HS-27A (cell line): ENCODE measurements at regions not wholly inside any gene's neighbourhood (a gene's known extent, or its start where the extent isn't known, plus 50 kb on each side); places are given as distances from the start of the nearest gene placed in this dataset.
"Not testable (repeated sequence)": the region's sequence is repeated elsewhere in the genome, so short reads cannot be mapped to it uniquely, and the experiment has no call there.

Source experiments
- DNase-seq: peaks from one replicate; pipeline ENCODE4 v3.0.0-alpha.2; 2012; ENCODE audit warnings: low read depth, missing footprints

GRCh38 chr16:73399997-73400396 lies 352.1 kb upstream of the ZFHX3 start:
- no peak for DNase-seq

GRCh38 chr16:73399486-73399885 lies 351.6 kb upstream of the ZFHX3 start:
- no peak for DNase-seq

DNA sequence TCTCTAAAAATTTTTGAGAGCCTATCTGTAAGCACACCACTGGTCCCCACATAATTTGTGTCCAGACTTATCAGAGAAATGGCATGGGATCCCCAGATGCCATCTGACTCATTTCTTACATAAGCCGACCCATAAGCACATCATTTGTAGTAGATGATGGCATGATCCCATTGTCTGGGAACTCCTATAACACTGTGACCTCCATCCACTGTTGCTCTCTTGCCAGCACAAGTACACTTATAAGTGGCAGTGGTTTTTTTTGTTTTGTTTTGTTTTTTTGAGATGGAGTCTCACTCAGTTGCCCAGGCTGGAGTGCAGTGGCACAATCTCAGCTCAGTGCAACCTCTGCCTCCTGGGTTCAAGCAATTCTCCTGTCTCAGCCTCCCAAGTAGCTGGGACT lies 350.7 kb upstream of the ZFHX3 start:
- not testable (repeated sequence) for DNase-seq

GRCh38 chr16:73396556-73396955 lies 348.6 kb upstream of the ZFHX3 start:
- DNase-seq: no peak

GRCh38 chr16:73390936-73391335 lies 343.0 kb upstream of the ZFHX3 start:
- DNase-seq: peak; percentile 66

DNA sequence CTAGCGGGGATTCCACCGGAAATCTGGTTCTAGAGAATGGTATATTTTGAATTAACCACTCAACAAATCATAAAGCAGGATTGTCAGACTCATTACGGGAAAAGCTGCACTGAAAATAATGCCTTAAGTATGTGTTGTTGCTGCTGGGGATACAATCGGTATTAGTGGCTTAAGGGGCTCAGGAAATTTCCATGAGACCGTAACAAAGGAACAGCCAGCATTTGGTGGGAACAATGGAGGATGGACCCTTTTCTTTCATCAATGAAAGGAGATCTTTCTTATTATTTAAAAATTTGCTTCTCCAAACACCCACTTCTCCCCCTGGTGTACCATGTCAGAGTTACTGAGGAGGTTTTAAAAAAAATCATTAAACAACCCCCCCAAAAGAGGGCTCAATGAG lies 342.6 kb upstream of the ZFHX3 start:
- DNase-seq: no peak

- no peak for DNase-seq
Observed at GRCh38 chr16:73389085-73389484, 341.2 kb upstream of the ZFHX3 start.

DNA sequence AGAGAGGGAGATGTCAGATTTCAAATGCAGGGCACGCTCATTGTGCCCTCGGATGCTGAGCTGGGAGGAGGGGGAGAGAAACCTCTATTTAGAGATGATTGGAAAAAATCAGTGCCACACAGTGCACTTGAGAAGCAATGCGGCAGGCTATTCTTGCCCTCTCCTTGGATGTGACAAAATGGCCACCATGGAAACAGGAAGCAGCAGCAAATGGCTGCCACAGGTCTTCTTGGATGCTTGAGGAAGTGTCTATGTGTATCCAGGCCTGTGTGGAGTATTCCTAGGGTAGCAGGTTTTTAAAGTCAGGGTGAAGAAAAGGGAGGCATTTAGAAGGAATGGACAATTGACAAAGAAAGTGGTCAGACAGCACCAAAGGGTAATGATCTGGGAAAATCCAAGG lies 340.1 kb upstream of the ZFHX3 start:
- DNase-seq: no peak

DNA sequence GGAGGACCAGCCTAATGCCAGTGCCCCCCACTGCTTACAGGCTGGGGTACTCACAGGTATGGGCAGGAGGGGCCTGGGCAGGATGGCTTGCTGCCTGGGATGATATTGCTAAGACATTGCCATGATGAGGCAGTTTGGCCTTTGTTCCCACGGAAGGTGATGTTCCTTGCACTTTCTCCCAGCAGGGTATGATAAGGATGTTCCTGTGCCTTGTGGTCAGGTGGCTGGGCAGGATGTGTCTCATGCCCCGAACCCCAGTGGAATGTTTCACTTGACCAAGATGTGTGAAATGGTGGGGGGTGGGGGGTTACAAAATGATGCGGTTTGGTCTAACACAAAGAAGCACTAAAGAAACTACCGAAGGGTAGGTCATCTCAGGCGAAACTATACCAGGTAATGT lies 337.8 kb upstream of the ZFHX3 start:
- no peak for DNase-seq

- no peak for DNase-seq
Observed at GRCh38 chr16:73384506-73385089, 336.7 kb upstream of the ZFHX3 start.

GRCh38 chr16:73383988-73384365 lies 336.0 kb upstream of the ZFHX3 start:
- no peak for DNase-seq

GRCh38 chr16:73383195-73383987 lies 335.5 kb upstream of the ZFHX3 start:
- DNase-seq: no peak

- no peak for DNase-seq
Observed at GRCh38 chr16:73378471-73378870, 330.5 kb upstream of the ZFHX3 start.

DNA sequence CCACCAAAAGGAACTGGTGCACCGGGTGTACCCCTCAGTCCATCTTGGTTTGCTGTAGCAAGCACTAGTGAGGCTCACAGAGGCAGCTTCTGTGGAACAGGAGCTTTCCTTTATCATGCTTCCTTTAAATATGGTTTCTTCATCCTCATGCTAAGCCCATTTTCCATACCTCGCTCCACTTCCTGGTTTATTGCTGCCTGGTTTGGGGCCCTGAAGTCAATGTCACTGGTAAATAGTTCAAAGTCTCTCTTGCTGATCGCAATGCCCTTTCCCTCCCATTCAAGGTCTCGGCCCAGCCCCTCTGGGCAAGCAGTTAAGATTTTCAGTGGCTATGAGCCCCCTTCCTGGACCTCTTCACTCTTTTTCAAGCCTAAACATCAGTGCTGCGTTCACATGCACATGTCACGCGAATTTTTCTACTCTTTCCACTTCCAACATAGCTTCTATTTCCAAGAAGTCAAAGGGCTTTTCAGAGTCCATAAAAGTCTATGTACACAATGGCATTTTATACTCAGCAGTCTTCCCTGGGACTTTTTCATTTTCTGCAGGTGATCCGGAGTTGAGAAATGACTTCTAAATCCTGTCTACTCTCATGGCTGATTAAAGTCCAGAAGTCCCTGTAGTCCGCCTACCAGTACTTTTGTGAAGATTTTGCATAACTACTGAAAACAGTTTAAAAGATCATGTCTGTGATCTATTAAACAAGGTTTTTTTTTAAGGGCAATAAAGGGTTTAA lies 323.8 kb upstream of the ZFHX3 start:
- no peak for DNase-seq

GRCh38 chr16:73369851-73370250 lies 321.9 kb upstream of the ZFHX3 start:
- DNase-seq: no peak

- no peak for DNase-seq
Observed at GRCh38 chr16:73368715-73369114, 320.8 kb upstream of the ZFHX3 start.

- peak; percentile 19 for DNase-seq
Observed at GRCh38 chr16:73365016-73365551, 317.2 kb upstream of the ZFHX3 start.

- DNase-seq: no peak
Observed at GRCh38 chr16:73364413-73364812, 316.5 kb upstream of the ZFHX3 start.

DNA sequence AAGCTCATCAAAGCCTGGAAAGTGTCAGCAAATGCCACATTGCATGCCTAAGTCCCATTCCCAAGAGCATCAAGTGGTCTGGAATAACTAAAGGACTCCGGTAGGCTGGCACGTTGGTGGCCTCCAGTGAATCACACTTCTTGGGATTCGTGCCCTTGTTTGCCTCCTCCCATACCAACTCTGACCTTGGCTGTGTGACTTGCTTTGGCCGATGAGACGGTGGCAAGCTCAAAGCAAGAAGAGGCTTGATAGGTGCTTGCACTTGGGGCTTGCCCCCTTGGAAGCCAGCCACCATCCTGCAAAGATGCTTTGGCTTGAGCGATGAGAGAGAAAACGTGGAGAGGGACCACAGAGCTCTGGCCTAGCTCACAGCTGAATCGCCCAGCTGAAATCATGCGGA lies 313.1 kb upstream of the ZFHX3 start:
- DNase-seq: no peak

- no peak for DNase-seq
Observed at GRCh38 chr16:73356401-73357079, 308.6 kb upstream of the ZFHX3 start.

DNA sequence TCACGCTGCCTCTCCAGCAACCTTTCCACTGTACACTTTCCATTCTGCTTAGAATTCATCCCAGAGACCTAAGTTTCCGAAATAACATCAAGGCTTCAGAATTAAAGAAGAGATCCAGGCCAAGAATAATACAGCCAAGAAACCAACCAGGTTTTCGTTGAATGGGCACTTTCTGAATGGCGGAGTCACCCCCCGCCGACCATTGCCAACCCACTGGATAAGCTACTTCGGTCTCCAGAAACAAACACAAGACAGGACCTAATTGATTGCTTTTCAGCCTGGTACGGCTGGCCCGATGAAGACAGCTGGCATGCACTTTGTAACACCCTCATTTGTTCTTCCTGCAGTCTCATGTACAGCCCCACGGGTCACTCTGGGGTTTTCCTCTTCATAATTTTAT lies 308.1 kb upstream of the ZFHX3 start:
- no peak for DNase-seq

GRCh38 chr16:73354434-73354833 lies 306.5 kb upstream of the ZFHX3 start:
- DNase-seq: no peak
